PC-3 (cell line): ENCODE measurements at regions not wholly inside any gene's neighbourhood (a gene's known extent, or its start where the extent isn't known, plus 50 kb on each side); places are given as distances from the start of the nearest gene placed in this dataset.

Source experiments
- ATAC-seq: fragments of 200-7000 bp; cut with Tn5 transposase; 2 replicates; pipeline ENCODE4 v1.9.1; 2020; ENCODE audit warnings: mild to moderate bottlenecking, moderate library complexity
- BruUV-seq: library from RNA; stranded (reverse); fragments of 400-500 nt; replicated peaks from 2 replicates; lab custom pipeline; 2021; lab: Mats Ljungman, UMichigan
- CTCF ChIA-PET: fragments of 300-600 bp; sonication (Branson Sonifier 250); formaldehyde crosslinking; loops from one replicate; lab custom pipeline; 2022; ENCODE audit warnings: antibody characterized with exemption; lab: Charles Lee
- POLR2A ChIA-PET: fragments of 300-600 bp; sonication (Branson Sonifier 250); formaldehyde crosslinking; loops from one replicate; lab custom pipeline; 2022; ENCODE audit warnings: antibody characterized with exemption; ENCODE audit not compliant: unreplicated experiment; lab: Charles Lee
- DNase-seq: peaks from one replicate; pipeline ENCODE4 v3.0.0-alpha.2; 2015
- H2AFZ ChIP-seq: fragments of 300-600 bp; sonication (generic); 2 replicates; pipeline ENCODE4 v1.6.0; 2016; ENCODE audit warnings: antibody characterized with exemption, low read length
- H3F3A ChIP-seq: fragments of 300-600 bp; sonication (generic); one replicate; pipeline ENCODE4 v1.6.0; 2017; ENCODE audit warnings: antibody characterized with exemption, low read length, control low read depth, mild to moderate bottlenecking; ENCODE audit not compliant: unreplicated experiment
- H3K27ac ChIP-seq: fragments of 300-600 bp; sonication (generic); 2 replicates; pipeline ENCODE4 v1.5.1; 2016; ENCODE audit warnings: mild to moderate bottlenecking, low read length
- H3K27me3 ChIP-seq: fragments of 300-600 bp; sonication (generic); 2 replicates; pipeline ENCODE4 v1.6.1; 2016; ENCODE audit warnings: low read length, mixed read lengths
- H3K36me3 ChIP-seq: fragments of 300-600 bp; sonication (generic); 2 replicates; pipeline ENCODE4 v1.6.1; 2016; ENCODE audit warnings: low read depth, mixed run types, low read length, mixed read lengths
- H3K4me1 ChIP-seq: fragments of 300-600 bp; sonication (generic); 2 replicates; pipeline ENCODE4 v1.5.1; 2016; ENCODE audit warnings: low read length; ENCODE audit not compliant: insufficient read depth
- H3K4me2 ChIP-seq: fragments of 300-600 bp; sonication (generic); 2 replicates; pipeline ENCODE4 v1.6.0; 2016; ENCODE audit warnings: low read length
- H3K4me3 ChIP-seq: fragments of 300-600 bp; sonication (generic); 2 replicates; pipeline ENCODE4 v1.5.1; 2016; ENCODE audit warnings: mild to moderate bottlenecking, low read length, mixed read lengths
- H3K79me2 ChIP-seq: fragments of 300-600 bp; sonication (generic); 2 replicates; pipeline ENCODE4 v1.6.1; 2017; ENCODE audit warnings: low read length, mixed read lengths
- H3K9ac ChIP-seq: fragments of 300-600 bp; sonication (generic); 2 replicates; pipeline ENCODE4 v1.6.0; 2016; ENCODE audit warnings: mild to moderate bottlenecking, low read length
- H3K9me2 ChIP-seq: fragments of 300-600 bp; sonication (generic); replicated peaks from 2 replicates; pipeline ENCODE4 v1.6.1; 2016; ENCODE audit warnings: mixed run types, low read length, mixed read lengths
- H3K9me3 ChIP-seq: fragments of 300-600 bp; sonication (generic); 2 replicates; pipeline ENCODE4 v1.6.1; 2016; ENCODE audit warnings: low read length, mixed read lengths
- H4K20me1 ChIP-seq: fragments of 300-600 bp; sonication (generic); 2 replicates; pipeline ENCODE4 v1.6.1; 2016; ENCODE audit warnings: low read length, mixed read lengths
- CTCF ChIP-seq: fragments of 300-600 bp; sonication (generic); conservative IDR thresholded peaks from 2 replicates; pipeline ENCODE4 v1.5.1; 2017; ENCODE audit warnings: antibody characterized with exemption, low read depth, mild to moderate bottlenecking, low read length
- EZH2 ChIP-seq: fragments of 300-600 bp; sonication (generic); IDR thresholded peaks from one replicate; pipeline ENCODE4 v1.6.1; 2017; ENCODE audit warnings: antibody characterized with exemption, mild to moderate bottlenecking, low read length; ENCODE audit not compliant: unreplicated experiment
- EZH2phosphoT487 ChIP-seq: fragments of 300-600 bp; sonication (generic); IDR thresholded peaks from 2 replicates; pipeline ENCODE4 v1.6.1; 2018; ENCODE audit warnings: mild to moderate bottlenecking, antibody characterized with exemption, low read length, borderline replicate concordance
- intact Hi-C: fragments of 100-400 bp; cut with micrococcal nuclease; formaldehyde crosslinking; loops from 2 replicates; pipeline ENCODE4 v1.9.0; 2023

- no peak overlapping the region for H2AFZ ChIP-seq
- TF ChIP-seq EZH2phosphoT487 = no peak
- TF ChIP-seq CTCF = no peak
- no peak for TF ChIP-seq EZH2
- no peak for DNase-seq
- no TSS peak for BruUV-seq
- ChIA-PET CTCF (no interaction called here), POLR2A (no interaction called here)
- H3K27ac ChIP-seq = no peak overlapping the region
- no peak for ATAC-seq
- H3K9ac ChIP-seq = no peak overlapping the region
- intact Hi-C loops = no loop called here
- no peak overlapping the region for H3K4me3 ChIP-seq
- H3K79me2 ChIP-seq = no peaks in the 10 kb centered on the region
- no peaks in the 10 kb centered on the region for H3K4me1 ChIP-seq
- no peak overlapping the region for H3K4me2 ChIP-seq
- H4K20me1 ChIP-seq = no peaks in the 10 kb centered on the region
- peaks cover 42% of the 10 kb centered on the region for H3K27me3 ChIP-seq
- H3K36me3 ChIP-seq = no peaks in the 10 kb centered on the region
- H3K9me3 ChIP-seq = no peaks in the 10 kb centered on the region
- H3K9me2 ChIP-seq = no peaks in the 10 kb centered on the region
- no peaks in the 10 kb centered on the region for H3F3A ChIP-seq
These were observed 437.4 kb upstream of the POU3F3 start for GRCh38 chr2:104416339-104417000.

- Histone ChIP-seq H3K4me2 (no peak overlapping the region), H2AFZ (no peak overlapping the region), H3K36me3 (no peaks in the 10 kb centered on the region), H3K79me2 (no peaks in the 10 kb centered on the region), H3K27ac (no peak overlapping the region), H3K4me1 (no peaks in the 10 kb centered on the region), H3K9me3 (no peaks in the 10 kb centered on the region), H3K9ac (no peak overlapping the region), H4K20me1 (no peaks in the 10 kb centered on the region), H3K27me3 (peaks cover 25% of the 10 kb centered on the region; the same call in 1 of the 2 replicates), H3K4me3 (no peak overlapping the region), H3K9me2 (no peaks in the 10 kb centered on the region), H3F3A (no peaks in the 10 kb centered on the region)
- ChIA-PET CTCF (no interaction called here), POLR2A (no interaction called here)
- intact Hi-C loops = no loop called here
- no TSS peak for BruUV-seq
- ATAC-seq (no peak), DNase-seq (no peak)
- TF ChIP-seq EZH2phosphoT487 = no peak
- TF ChIP-seq CTCF = no peak
- no peak for TF ChIP-seq EZH2
These were observed 433.5 kb upstream of the POU3F3 start for GRCh38 chr2:104420420-104420819.

GRCh38 chr2:104420953-104421352 is 433.0 kb upstream of the POU3F3 start:
- Histone ChIP-seq H3F3A (no peaks in the 10 kb centered on the region), H3K79me2 (no peaks in the 10 kb centered on the region), H3K9me3 (no peaks in the 10 kb centered on the region), H2AFZ (no peak overlapping the region), H4K20me1 (no peaks in the 10 kb centered on the region), H3K27me3 (peaks cover 20% of the 10 kb centered on the region; the same call in 1 of the 2 replicates), H3K4me3 (no peak overlapping the region), H3K9ac (no peak overlapping the region), H3K9me2 (no peaks in the 10 kb centered on the region), H3K4me2 (no peak overlapping the region), H3K27ac (no peak overlapping the region), H3K4me1 (no peaks in the 10 kb centered on the region), H3K36me3 (no peaks in the 10 kb centered on the region)
- no peak for TF ChIP-seq CTCF
- no peak for TF ChIP-seq EZH2phosphoT487
- no TSS peak for BruUV-seq
- no peak for ATAC-seq
- ChIA-PET POLR2A (no interaction called here), CTCF (no interaction called here)
- DNase-seq = no peak
- intact Hi-C loops = no loop called here
